ENCODE measurements at regions not wholly inside any gene's neighbourhood (a gene's known extent, or its start where the extent isn't known, plus 50 kb on each side); places are given as distances from the start of the nearest gene placed in this dataset.

GRCh38 chr13:44795176-44795575 lies 194.1 kb downstream of the NUFIP1 start:
- intact Hi-C loops (cut with DNase I): no loop called here
- Histone ChIP-seq H3K36me3 (ENCODE audit: control insufficient read depth in 2 of 3, insufficient read depth in 3 of 3, low read length in 3 of 3) (no peaks in the 10 kb centered on the region), H3K4me3 (ENCODE audit: low read length in 3 of 3) (no peak overlapping the region), H3K9me3 (ENCODE audit: control insufficient read depth in 2 of 3, insufficient read depth in 1 of 3, low read length in 3 of 3) (no peaks in the 10 kb centered on the region), H3K9ac (ENCODE audit: low read length in 3 of 3) (no peak overlapping the region), H3K27me3 (ENCODE audit: control insufficient read depth, insufficient read depth, low read length) (no peaks in the 10 kb centered on the region), H3K4me1 (ENCODE audit: control insufficient read depth in 2 of 3, insufficient read depth in 2 of 3, low read depth in 1 of 3, low read length in 3 of 3) (peaks cover 0 to 3% (median 0%) of the 10 kb centered on the region in 3 donors), H3K27ac (ENCODE audit: low read depth in 2 of 2, low read length in 2 of 2) (no peak overlapping the region)
- FAIRE-seq (no peak), DNase-seq (no peak)
- no peak for TF ChIP-seq CTCF (IDR thresholded peaks at IDR 0.05; ENCODE audit: borderline replicate concordance, extremely low read depth, insufficient read depth)

- H3K27me3 ChIP-seq (ENCODE audit: control insufficient read depth, insufficient read depth, low read length): no peaks in the 10 kb centered on the region
- intact Hi-C loops (cut with DNase I): no loop called here
- H3K36me3 ChIP-seq (ENCODE audit: control insufficient read depth in 2 of 3, insufficient read depth in 3 of 3, low read length in 3 of 3): no peaks in the 10 kb centered on the region
- H3K27ac ChIP-seq (ENCODE audit: low read depth in 2 of 2, low read length in 2 of 2): no peak overlapping the region
- H3K9me3 ChIP-seq (ENCODE audit: control insufficient read depth in 2 of 3, insufficient read depth in 1 of 3, low read length in 3 of 3): no peaks in the 10 kb centered on the region
- no peak overlapping the region for H3K4me3 ChIP-seq (ENCODE audit: low read length in 3 of 3)
- DNase-seq (no peak), FAIRE-seq (no peak)
- peaks cover 0 to under 1% (median 0%) of the 10 kb centered on the region in 3 donors for H3K4me1 ChIP-seq (ENCODE audit: control insufficient read depth in 2 of 3, insufficient read depth in 2 of 3, low read depth in 1 of 3, low read length in 3 of 3)
- no peak for TF ChIP-seq CTCF (IDR thresholded peaks at IDR 0.05; ENCODE audit: borderline replicate concordance, extremely low read depth, insufficient read depth)
- H3K9ac ChIP-seq (ENCODE audit: low read length in 3 of 3): no peak overlapping the region
Measured at GRCh38 chr13:44792096-44792495, 197.2 kb downstream of the NUFIP1 start.

DNA sequence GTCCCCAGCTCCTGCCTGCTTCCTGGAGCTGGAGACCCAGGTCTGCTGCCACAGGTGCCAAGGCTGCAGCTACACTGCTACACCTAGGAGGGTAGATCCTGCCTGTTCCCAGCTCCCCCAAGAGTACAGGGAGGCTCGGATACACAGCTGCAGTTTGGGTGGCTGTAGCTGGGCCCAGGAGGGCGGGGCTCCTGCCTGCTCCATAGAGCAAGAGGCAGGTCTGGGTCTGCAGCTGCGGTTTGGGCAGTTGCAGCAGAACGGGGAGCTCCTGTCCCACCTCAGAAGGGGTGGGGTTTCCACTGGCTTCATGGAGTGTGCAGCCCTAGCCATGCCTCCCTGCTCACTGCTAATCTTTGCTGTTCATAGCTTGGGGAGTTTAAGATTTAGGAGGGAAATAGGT lies 199.0 kb downstream of the NUFIP1 start:
- TF ChIP-seq CTCF (IDR thresholded peaks at IDR 0.05; ENCODE audit: borderline replicate concordance, extremely low read depth, insufficient read depth): no peak
- no peak for DNase-seq
- H3K27ac ChIP-seq (ENCODE audit: low read depth in 2 of 2, low read length in 2 of 2): no peak overlapping the region

GRCh38 chr13:44787617-44788016 lies 201.7 kb downstream of the NUFIP1 start:
- Histone ChIP-seq H3K27me3 (ENCODE audit: control insufficient read depth, insufficient read depth, low read length) (no peaks in the 10 kb centered on the region), H3K36me3 (ENCODE audit: control insufficient read depth in 2 of 3, insufficient read depth in 3 of 3, low read length in 3 of 3) (no peaks in the 10 kb centered on the region), H3K4me1 (ENCODE audit: control insufficient read depth in 2 of 3, insufficient read depth in 2 of 3, low read depth in 1 of 3, low read length in 3 of 3) (no peaks in the 10 kb centered on the region), H3K27ac (ENCODE audit: low read depth in 2 of 2, low read length in 2 of 2) (no peak overlapping the region), H3K4me3 (ENCODE audit: low read length in 3 of 3) (no peak overlapping the region), H3K9ac (ENCODE audit: low read length in 3 of 3) (no peak overlapping the region), H3K9me3 (ENCODE audit: control insufficient read depth in 2 of 3, insufficient read depth in 1 of 3, low read length in 3 of 3) (no peaks in the 10 kb centered on the region)
- no peak for TF ChIP-seq CTCF (IDR thresholded peaks at IDR 0.05; ENCODE audit: borderline replicate concordance, extremely low read depth, insufficient read depth)
- no peak for FAIRE-seq
- no peak for DNase-seq
- intact Hi-C loops (cut with DNase I): no loop called here

More for the DNA sequence above, 199.0 kb downstream of the NUFIP1 start:
- FAIRE-seq: no peak
- Histone ChIP-seq H3K4me3 (ENCODE audit: low read length in 3 of 3) (no peak overlapping the region), H3K36me3 (ENCODE audit: control insufficient read depth in 2 of 3, insufficient read depth in 3 of 3, low read length in 3 of 3) (no peaks in the 10 kb centered on the region), H3K9me3 (ENCODE audit: control insufficient read depth in 2 of 3, insufficient read depth in 1 of 3, low read length in 3 of 3) (no peaks in the 10 kb centered on the region), H3K4me1 (ENCODE audit: control insufficient read depth in 2 of 3, insufficient read depth in 2 of 3, low read depth in 1 of 3, low read length in 3 of 3) (no peaks in the 10 kb centered on the region), H3K27me3 (ENCODE audit: control insufficient read depth, insufficient read depth, low read length) (no peaks in the 10 kb centered on the region), H3K9ac (ENCODE audit: low read length in 3 of 3) (no peak overlapping the region)
- intact Hi-C loops (cut with DNase I): no loop called here

Data from kidney (tissue), 13 donors.